ENCODE measurements at regions not wholly inside any gene's neighbourhood (a gene's known extent, or its start where the extent isn't known, plus 50 kb on each side); places are given as distances from the start of the nearest gene placed in this dataset.

DNA sequence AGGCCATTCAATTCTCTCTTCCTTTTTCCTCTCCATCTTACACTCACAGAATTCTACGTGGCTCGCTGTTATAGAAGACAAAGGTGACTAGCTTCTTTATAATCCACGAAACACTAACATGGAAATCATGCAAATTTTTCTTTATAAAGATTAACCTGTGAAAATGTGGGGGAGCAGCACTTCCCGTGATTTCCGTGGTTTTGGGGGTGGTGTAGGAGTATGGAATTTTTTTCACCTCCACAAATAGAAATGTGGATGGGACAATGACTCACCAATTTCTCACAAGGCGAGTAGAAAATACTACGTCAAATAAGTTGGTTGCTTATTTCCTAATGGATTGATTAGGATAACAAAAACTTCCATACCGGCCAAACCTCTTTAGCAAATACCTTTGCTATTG, 719.2 kb upstream of the TENM3 start:
- no peak for TF ChIP-seq POLR2AphosphoS5 (IDR thresholded peaks at IDR 0.05; ENCODE audit: low read depth, low read length)
- TF ChIP-seq POLR2A (IDR thresholded peaks at IDR 0.05; ENCODE audit: low read depth, low read length): no peak
- TF ChIP-seq TAF1 (IDR thresholded peaks at IDR 0.05; ENCODE audit: borderline replicate concordance, low read depth, low read length): no peak
